ENCODE measurements at regions not wholly inside any gene's neighbourhood (a gene's known extent, or its start where the extent isn't known, plus 50 kb on each side); places are given as distances from the start of the nearest gene placed in this dataset.

GRCh38 chr11:45457649-45458048 lies 171.5 kb upstream of the SYT13 start:
- no peak for TF ChIP-seq CTCF (IDR thresholded peaks at IDR 0.05; ENCODE audit: insufficient read depth, low read length, poor library complexity, severe bottlenecking)
- DNase-seq (ENCODE audit: low read depth), result no peak
- H3K27me3 ChIP-seq (ENCODE audit: control insufficient read depth, insufficient read depth, low read length), result no peaks in the 10 kb centered on the region
- H3K36me3 ChIP-seq (ENCODE audit: control insufficient read depth, insufficient read depth, low read length), result no peaks in the 10 kb centered on the region
- H3K4me3 ChIP-seq (ENCODE audit: low read depth, low read length), result no peak overlapping the region

GRCh38 chr11:45456686-45457085 lies 170.5 kb upstream of the SYT13 start:
- TF ChIP-seq CTCF (IDR thresholded peaks at IDR 0.05; ENCODE audit: insufficient read depth, low read length, poor library complexity, severe bottlenecking), result no peak
- Histone ChIP-seq H3K27me3 (ENCODE audit: control insufficient read depth, insufficient read depth, low read length) (no peaks in the 10 kb centered on the region), H3K4me3 (ENCODE audit: low read depth, low read length) (no peak overlapping the region), H3K36me3 (ENCODE audit: control insufficient read depth, insufficient read depth, low read length) (no peaks in the 10 kb centered on the region)
- DNase-seq (ENCODE audit: low read depth), result no peak

- Histone ChIP-seq H3K36me3 (ENCODE audit: control insufficient read depth, insufficient read depth, low read length) (no peaks in the 10 kb centered on the region), H3K27me3 (ENCODE audit: control insufficient read depth, insufficient read depth, low read length) (no peaks in the 10 kb centered on the region), H3K4me3 (ENCODE audit: low read depth, low read length) (no peak overlapping the region)
- no peak for DNase-seq (ENCODE audit: low read depth)
- TF ChIP-seq CTCF (IDR thresholded peaks at IDR 0.05; ENCODE audit: insufficient read depth, low read length, poor library complexity, severe bottlenecking), result no peak
These were observed 169.4 kb upstream of the SYT13 start for GRCh38 chr11:45455536-45455935.

GRCh38 chr11:45454917-45455401 lies 168.8 kb upstream of the SYT13 start:
- DNase-seq (ENCODE audit: low read depth), result no peak
- Histone ChIP-seq H3K27me3 (ENCODE audit: control insufficient read depth, insufficient read depth, low read length) (no peaks in the 10 kb centered on the region), H3K36me3 (ENCODE audit: control insufficient read depth, insufficient read depth, low read length) (no peaks in the 10 kb centered on the region), H3K4me3 (ENCODE audit: low read depth, low read length) (no peak overlapping the region)
- no peak for TF ChIP-seq CTCF (IDR thresholded peaks at IDR 0.05; ENCODE audit: insufficient read depth, low read length, poor library complexity, severe bottlenecking)

- Histone ChIP-seq H3K4me3 (ENCODE audit: low read depth, low read length) (no peak overlapping the region), H3K36me3 (ENCODE audit: control insufficient read depth, insufficient read depth, low read length) (no peaks in the 10 kb centered on the region), H3K27me3 (ENCODE audit: control insufficient read depth, insufficient read depth, low read length) (no peaks in the 10 kb centered on the region)
- no peak for DNase-seq (ENCODE audit: low read depth)
- no peak for TF ChIP-seq CTCF (IDR thresholded peaks at IDR 0.05; ENCODE audit: insufficient read depth, low read length, poor library complexity, severe bottlenecking)
These were observed 167.6 kb upstream of the SYT13 start for GRCh38 chr11:45453721-45454120.

- Histone ChIP-seq H3K4me3 (ENCODE audit: low read depth, low read length) (no peak overlapping the region), H3K36me3 (ENCODE audit: control insufficient read depth, insufficient read depth, low read length) (no peaks in the 10 kb centered on the region), H3K27me3 (ENCODE audit: control insufficient read depth, insufficient read depth, low read length) (peaks cover 3% of the 10 kb centered on the region)
- DNase-seq (ENCODE audit: low read depth), result no peak
- TF ChIP-seq CTCF (IDR thresholded peaks at IDR 0.05; ENCODE audit: insufficient read depth, low read length, poor library complexity, severe bottlenecking), result no peak
These were observed 165.8 kb upstream of the SYT13 start for GRCh38 chr11:45451766-45452440.
